HG03342 (cell line): ENCODE measurements at regions not wholly inside any gene's neighbourhood (a gene's known extent, or its start where the extent isn't known, plus 50 kb on each side); places are given as distances from the start of the nearest gene placed in this dataset.

Experiments
- ATAC-seq: cut with Tn5 transposase; IDR thresholded peaks from one replicate; pipeline ENCODE4 v1.9.1; 2021; ENCODE audit warnings: mild to moderate bottlenecking, moderate library complexity; ENCODE audit not compliant: unreplicated experiment

DNA sequence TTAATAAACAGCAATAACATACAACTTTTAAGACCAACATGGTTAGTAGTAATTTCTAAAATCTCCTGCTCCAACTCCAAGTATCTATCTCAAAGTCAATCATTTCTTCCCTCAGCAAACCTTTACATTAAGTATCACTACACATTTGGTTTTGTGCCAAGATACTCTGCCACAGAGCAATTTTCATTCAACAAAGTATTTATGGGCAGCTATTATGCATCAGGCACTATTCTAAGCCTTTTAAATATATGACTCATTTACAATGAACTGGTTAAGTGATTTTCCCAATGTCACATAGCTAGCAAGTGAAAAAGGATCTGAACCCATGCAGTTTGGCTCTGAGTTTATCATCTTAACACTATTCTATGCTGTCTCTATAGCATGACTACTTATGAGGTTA lies 264.3 kb downstream of the NOL4 start:
- no peak for ATAC-seq

GRCh38 chr18:33959609-33960008 lies 265.1 kb downstream of the NOL4 start:
- ATAC-seq = no peak

- ATAC-seq = no peak
Observed at GRCh38 chr18:33957707-33958106, 267.0 kb downstream of the NOL4 start.

- ATAC-seq = no peak
Observed at GRCh38 chr18:33951031-33951430, 273.7 kb downstream of the NOL4 start.

DNA sequence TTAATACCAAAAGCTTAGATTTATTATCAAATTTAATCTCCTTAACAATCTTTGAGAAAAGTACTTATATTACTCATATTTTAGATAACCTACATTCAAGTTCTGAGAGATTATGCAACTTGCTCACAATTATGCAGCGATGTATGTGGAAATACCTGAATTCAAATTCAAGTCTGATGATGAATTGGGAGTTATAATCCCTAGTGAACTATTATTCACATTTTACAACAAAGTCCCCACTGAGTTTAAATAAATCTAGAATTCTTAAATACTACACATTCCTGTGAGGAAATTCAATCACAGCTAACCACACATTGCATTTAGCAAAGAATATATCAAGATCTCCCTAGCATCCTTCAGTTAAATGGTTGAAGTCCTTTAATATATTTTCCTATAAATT lies 278.4 kb downstream of the NOL4 start:
- ATAC-seq = no peak

DNA sequence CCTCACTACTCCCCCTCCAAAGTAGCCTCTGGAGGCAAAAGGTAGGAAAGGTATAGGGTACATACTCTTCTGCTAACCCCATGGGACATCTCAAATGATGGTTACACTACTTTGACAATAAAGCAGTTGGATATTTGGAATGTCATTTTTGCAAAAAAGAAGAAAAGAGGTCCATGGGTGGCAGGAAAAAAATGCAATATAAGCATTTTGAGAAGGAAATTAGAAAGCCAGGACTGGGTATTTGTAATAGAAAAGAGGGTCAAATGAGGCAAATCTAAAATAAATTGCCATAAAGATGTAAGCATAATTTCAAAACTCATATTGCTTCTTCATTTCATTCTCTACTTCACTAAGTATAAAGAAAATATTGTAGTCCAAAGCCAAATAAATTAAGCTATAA lies 280.2 kb downstream of the NOL4 start:
- ATAC-seq = no peak

DNA sequence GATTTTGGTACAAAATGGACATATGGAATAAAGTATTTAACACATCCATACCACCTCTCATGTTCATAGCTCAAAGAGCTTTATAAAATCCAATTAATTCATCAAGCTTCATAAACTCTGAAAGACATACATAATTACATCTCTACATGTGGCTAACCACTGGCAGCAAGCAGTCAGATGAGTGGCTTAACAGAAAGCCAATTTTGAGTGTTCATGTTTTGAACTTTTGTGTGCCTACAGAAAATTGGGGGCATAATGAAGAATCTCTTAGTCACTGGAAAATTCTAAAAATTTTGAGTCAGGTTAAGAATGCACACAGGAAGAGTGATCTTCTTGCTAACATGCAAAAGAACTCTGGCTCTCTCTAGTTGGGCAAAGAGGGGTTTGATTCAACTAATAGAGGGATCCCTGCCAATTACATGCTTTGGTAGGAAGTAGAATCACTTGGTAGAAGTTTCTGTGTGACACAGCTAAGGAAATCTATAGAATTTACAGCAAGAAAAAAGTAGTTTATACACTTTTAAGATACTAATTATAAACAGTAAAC lies 287.4 kb downstream of the NOL4 start:
- no peak for ATAC-seq

DNA sequence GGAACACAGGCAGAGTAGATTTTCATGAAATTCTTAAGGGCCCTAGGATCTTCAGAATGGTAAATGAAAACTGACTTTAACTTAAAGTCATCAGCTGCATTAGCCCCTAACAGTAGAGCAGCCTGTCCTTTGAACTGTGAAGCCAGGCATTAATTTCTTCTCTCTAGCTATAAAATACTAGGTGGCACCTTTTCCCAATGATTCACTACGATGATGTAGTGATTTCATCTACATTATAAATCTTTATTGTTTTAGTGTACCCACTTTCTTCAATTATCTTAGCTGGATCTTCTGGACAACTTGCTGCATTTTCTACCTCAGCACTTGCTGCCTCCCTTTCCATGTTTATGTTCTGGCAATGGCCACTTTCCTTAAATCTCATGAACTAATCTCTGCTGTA lies 290.5 kb downstream of the NOL4 start:
- no peak for ATAC-seq

DNA sequence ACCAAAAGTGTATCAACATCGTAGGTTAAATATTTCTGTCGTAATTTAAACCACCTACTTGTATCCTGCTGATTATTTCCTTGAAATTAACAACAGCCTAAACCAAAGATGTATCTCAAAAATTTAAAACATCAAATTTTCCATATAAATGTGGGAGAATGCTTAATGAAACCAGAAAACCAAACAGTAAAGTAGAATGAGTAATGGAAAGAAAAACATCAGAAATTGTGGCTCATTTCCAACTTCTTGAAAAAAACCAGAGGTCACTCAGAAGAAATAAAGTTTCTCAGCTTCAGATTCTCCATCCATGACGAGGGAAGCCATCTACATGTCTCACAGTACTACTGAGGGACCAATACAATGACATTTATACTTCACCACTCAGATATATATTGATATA lies 296.5 kb downstream of the NOL4 start:
- ATAC-seq = no peak

- no peak for ATAC-seq
Observed at GRCh38 chr18:33924576-33924975, 300.1 kb downstream of the NOL4 start.

- no peak for ATAC-seq
Observed at GRCh38 chr18:33923980-33924379, 300.7 kb downstream of the NOL4 start.

- ATAC-seq = no peak
Observed at GRCh38 chr18:33918571-33918970, 306.1 kb downstream of the NOL4 start.

GRCh38 chr18:33916200-33916599 lies 308.5 kb downstream of the NOL4 start:
- ATAC-seq = no peak

- no peak for ATAC-seq
Observed at GRCh38 chr18:33914399-33914798, 310.3 kb downstream of the NOL4 start.

- no peak for ATAC-seq
Observed at GRCh38 chr18:33906046-33906445, 318.7 kb downstream of the NOL4 start.

- ATAC-seq = no peak
Observed at GRCh38 chr18:33901894-33902512, 322.7 kb downstream of the NOL4 start.

- no peak for ATAC-seq
Observed at GRCh38 chr18:33900638-33901037, 322.6 kb downstream of the ASXL3 start.

DNA sequence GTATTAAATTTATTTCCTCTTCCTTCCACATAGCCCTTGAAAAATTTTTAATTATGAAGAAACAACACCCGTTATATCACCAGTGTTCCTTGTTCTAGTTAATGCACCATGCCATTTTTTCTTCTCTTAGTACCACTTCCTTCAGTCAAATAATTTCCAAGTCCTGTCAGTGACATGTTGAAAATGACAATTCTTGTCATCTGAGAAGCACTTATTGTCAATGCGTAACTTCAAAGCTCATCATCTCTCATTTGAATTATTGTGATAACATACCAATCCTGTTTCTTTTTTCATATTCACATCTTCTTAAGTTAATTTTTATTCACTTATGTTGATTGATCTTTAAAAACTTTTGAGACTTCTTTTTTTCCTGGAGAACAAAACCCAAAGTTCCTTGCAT lies 320.4 kb downstream of the ASXL3 start:
- no peak for ATAC-seq

DNA sequence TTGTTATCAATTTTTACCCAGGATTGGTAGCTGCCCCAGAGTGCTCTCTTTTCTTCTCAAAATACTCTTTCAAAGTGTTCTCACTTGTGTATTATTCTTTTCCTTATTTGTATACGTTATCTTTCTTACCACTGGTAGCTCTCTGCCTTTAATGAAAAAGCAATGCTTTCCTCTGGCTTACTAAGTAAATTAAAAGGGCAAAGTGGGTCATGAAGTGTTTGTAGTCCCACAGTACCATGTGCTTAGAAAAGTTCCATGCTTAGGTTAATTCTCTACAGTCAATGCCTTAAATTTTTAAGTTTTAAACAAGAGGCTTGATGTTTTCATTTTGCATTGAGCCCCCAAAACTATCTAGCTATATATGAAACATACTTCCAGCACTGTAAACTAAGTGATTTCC lies 300.2 kb downstream of the ASXL3 start:
- ATAC-seq = no peak

DNA sequence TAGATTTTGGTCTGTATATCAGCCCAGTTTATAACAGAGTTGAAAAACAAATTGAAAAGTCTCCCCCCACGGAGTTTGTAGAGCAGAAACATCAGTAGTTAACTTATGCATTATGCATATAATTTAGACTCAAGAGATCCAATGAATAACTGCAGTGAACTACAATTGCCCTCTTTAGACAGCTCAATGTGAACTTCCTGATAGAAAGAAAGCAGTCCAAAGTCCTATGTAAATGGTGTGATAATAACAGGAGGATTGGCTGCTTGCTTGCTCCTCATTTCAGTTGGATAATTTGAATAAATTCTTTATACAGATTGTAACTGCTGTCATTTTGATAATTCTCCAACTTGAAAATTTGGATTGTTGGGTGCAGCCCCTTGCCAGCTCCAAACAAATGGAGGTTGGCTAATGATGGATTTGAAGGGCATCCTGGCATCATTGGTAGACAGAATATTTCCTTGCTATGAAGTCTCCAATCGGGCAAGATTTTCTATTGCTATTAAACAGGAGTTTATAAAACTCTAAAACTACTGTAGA lies 297.1 kb downstream of the ASXL3 start:
- ATAC-seq = no peak

DNA sequence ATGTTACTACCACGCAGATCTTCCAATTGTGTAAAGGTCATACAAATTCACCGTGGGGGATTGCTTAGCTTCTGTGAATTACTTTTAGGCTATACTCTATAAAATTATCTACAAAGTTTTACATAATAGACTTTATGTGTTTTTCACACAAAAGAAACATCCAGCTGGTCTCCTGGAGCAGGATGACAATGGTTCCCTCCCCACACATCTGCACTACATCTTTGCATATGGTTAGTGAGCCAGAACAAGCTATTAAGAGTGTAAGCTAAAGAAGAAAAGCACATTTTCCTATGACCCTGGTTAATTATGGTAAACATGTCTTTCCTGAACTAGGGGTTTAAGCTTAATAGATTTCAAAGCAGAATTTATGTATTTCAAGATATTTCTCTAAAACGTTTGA lies 295.1 kb downstream of the ASXL3 start:
- ATAC-seq = no peak

GRCh38 chr18:33871363-33872025 lies 293.5 kb downstream of the ASXL3 start:
- no peak for ATAC-seq
